HCT116 (cell line): ENCODE measurements at regions not wholly inside any gene's neighbourhood (a gene's known extent, or its start where the extent isn't known, plus 50 kb on each side); places are given as distances from the start of the nearest gene placed in this dataset.

ENCODE experiments used
- ATAC-seq: fragments of 200-7000 bp; cut with Tn5 transposase; 2 replicates; pipeline ENCODE4 v1.9.1; 2020; ENCODE audit warnings: mild to moderate bottlenecking, moderate library complexity
- BruUV-seq: library from RNA; stranded (reverse); fragments of 400-500 nt; replicated peaks from 2 replicates; lab custom pipeline; 2021; lab: Mats Ljungman, UMichigan
- CTCF ChIA-PET: fragments of 300-600 bp; sonication (Branson Sonifier 250); formaldehyde crosslinking; loops from one replicate; lab custom pipeline; 2021; ENCODE audit warnings: antibody characterized with exemption; lab: Charles Lee
- POLR2A ChIA-PET: fragments of 300-600, 350-600 bp; sonication (Branson Sonifier 250); formaldehyde crosslinking; loops from one replicate; lab custom pipeline; 2021; ENCODE audit warnings: antibody characterized with exemption; lab: Charles Lee
- RAD21 ChIA-PET, 2 experiments: fragments of 300-600 bp; sonication (Branson Sonifier 250); formaldehyde crosslinking; loops; one replicate each; lab custom pipeline; 2023; ENCODE audit warnings: low total read pairs in 2 of 2; ENCODE audit not compliant: uncharacterized antibody in 2 of 2, unreplicated experiment in 2 of 2, low non-redundant PET in 1 of 2; lab: Charles Lee
- DNase-seq: peaks from one replicate; pipeline ENCODE4 v3.0.0-alpha.2; 2010; ENCODE audit warnings: low read depth, low spot score
- H2AFZ ChIP-seq: fragments of 200-600 bp; shearing (Covaris generic), sonication (generic); 2 replicates; pipeline ENCODE4 v1.6.1; 2017; ENCODE audit warnings: low read depth, mixed run types, mixed read lengths, antibody characterized with exemption, low read length; ENCODE audit not compliant: poor library complexity, severe bottlenecking
- H3K27ac ChIP-seq: 2 replicates; pipeline ENCODE4 v1.5.1; 2012; ENCODE audit warnings: low read depth, low read length
- H3K27me3 ChIP-seq: fragments of 200-600 bp; sonication (generic); 2 replicates; pipeline ENCODE4 v1.6.1; 2016; ENCODE audit warnings: mixed run types, low read length, mixed read lengths; ENCODE audit not compliant: insufficient read depth
- H3K36me3 ChIP-seq, 2 experiments: fragments of 200-500 bp in 1 of 2; fragments of 200-600 bp in 1 of 2; sonication (Bioruptor generic) in 1 of 2; sonication (generic) in 1 of 2; 2 replicates each; pipeline versions ENCODE4 v1.5.1 to v1.6.1; 2014 to 2016; ENCODE audit warnings: low read length in 2 of 2, inconsistent platforms in 1 of 2, mixed read lengths in 1 of 2, mixed run types in 1 of 2; ENCODE audit not compliant: insufficient read depth in 2 of 2, control insufficient read depth in 1 of 2
- H3K4me1 ChIP-seq, 2 experiments: fragments of 200-600 bp in 1 of 2; sonication (generic) in 1 of 2; 2 replicates each; pipeline versions ENCODE4 v1.5.1 to v1.6.1; 2012 to 2017; ENCODE audit warnings: low read length in 2 of 2, inconsistent platforms in 1 of 2, mild to moderate bottlenecking in 1 of 2, mixed read lengths in 1 of 2, mixed run types in 1 of 2, moderate library complexity in 1 of 2; ENCODE audit not compliant: insufficient read depth in 2 of 2, control insufficient read depth in 1 of 2
- H3K4me2 ChIP-seq: fragments of 200-600 bp; sonication (generic); 2 replicates; pipeline ENCODE4 v1.6.1; 2017; ENCODE audit warnings: mixed run types, low read length, mixed read lengths
- H3K4me3 ChIP-seq, 2 experiments: fragments of 200-600 bp in 1 of 2; sonication (generic) in 1 of 2; replicated peaks in 1 of 2; 2 replicates each; pipeline ENCODE4 v1.5.1; 2011 to 2016; ENCODE audit warnings: low read length in 2 of 2, control low read depth in 1 of 2, low read depth in 1 of 2, mild to moderate bottlenecking in 1 of 2, mixed read lengths in 1 of 2, mixed run types in 1 of 2
- H3K79me2 ChIP-seq: fragments of 200-600 bp; sonication (generic); 2 replicates; pipeline ENCODE4 v1.6.1; 2017; ENCODE audit warnings: mild to moderate bottlenecking, mixed run types, low read length, moderate library complexity, mixed read lengths; ENCODE audit not compliant: insufficient read depth
- H3K9ac ChIP-seq: fragments of 200-600 bp; sonication (generic); 2 replicates; pipeline ENCODE4 v1.6.1; 2016; ENCODE audit warnings: low read length, mixed read lengths
- H3K9me2 ChIP-seq: fragments of 200-600 bp; sonication (generic), shearing (Covaris generic); 2 replicates; pipeline ENCODE4 v1.6.1; 2017; ENCODE audit warnings: mixed run types, mild to moderate bottlenecking, moderate library complexity; ENCODE audit not compliant: insufficient read depth
- H3K9me3 ChIP-seq, 2 experiments: fragments of 200-500 bp in 1 of 2; fragments of 200-600 bp in 1 of 2; sonication (Bioruptor generic) in 1 of 2; sonication (generic) in 1 of 2; 2 replicates each; pipeline ENCODE4 v1.6.1; 2014 to 2017; ENCODE audit warnings: low read length in 2 of 2, mixed read lengths in 2 of 2, inconsistent platforms in 1 of 2, low read depth in 1 of 2, mild to moderate bottlenecking in 1 of 2, mixed run types in 1 of 2, moderate library complexity in 1 of 2; ENCODE audit not compliant: control insufficient read depth in 1 of 2, insufficient read depth in 1 of 2
- H4K20me1 ChIP-seq: fragments of 200-600 bp; sonication (generic), shearing (Covaris generic); 2 replicates; pipeline ENCODE4 v1.6.1; 2017; ENCODE audit warnings: mixed run types, mild to moderate bottlenecking, moderate library complexity; ENCODE audit not compliant: insufficient read depth
- ATF3 ChIP-seq: IDR thresholded peaks from 2 replicates; pipeline ENCODE4 v1.6.1; 2012
- FOSL1 ChIP-seq: IDR thresholded peaks from 2 replicates; pipeline ENCODE4 v1.6.1; 2012; ENCODE audit warnings: low read depth
- TCF7L2 ChIP-seq: IDR thresholded peaks from 2 replicates; pipeline ENCODE4 v1.7.0; 2011; ENCODE audit warnings: borderline replicate concordance, inconsistent platforms; ENCODE audit not compliant: insufficient read depth, insufficient read length; ENCODE audit errors: extremely low read depth
- YY1 ChIP-seq: IDR thresholded peaks from 2 replicates; pipeline ENCODE4 v1.6.1; 2011; ENCODE audit warnings: low read length, low read depth, moderate library complexity, mild to moderate bottlenecking; ENCODE audit not compliant: insufficient replicate concordance; ENCODE audit errors: extremely low read depth
- ZNF274 ChIP-seq: fragments of 200-500 bp; sonication (Bioruptor generic); IDR thresholded peaks from 2 replicates; pipeline ENCODE4 v1.6.1; 2014; ENCODE audit warnings: mild to moderate bottlenecking, low read depth, low read length, inconsistent platforms
- intact Hi-C: fragments of 100-400 bp; cut with micrococcal nuclease; formaldehyde crosslinking; loops from 2 replicates; pipeline ENCODE4 v1.10.0; 2022

- POLR2A ChIA-PET = no interaction called here
- H3K79me2 ChIP-seq = no peaks in the 10 kb centered on the region
Observed at GRCh38 chr1:238296371-238296770, 405.6 kb upstream of the ZP4 start.

GRCh38 chr1:238293075-238293474, 402.4 kb upstream of the ZP4 start:
- Histone ChIP-seq H2AFZ (no peak overlapping the region), H4K20me1 (no peaks in the 10 kb centered on the region; the same call in 1 of the 2 replicates), H3K9me3 (peaks cover 7 to 8% of the 10 kb centered on the region in 2 experiments; a peak in 2 of 4 replicates), H3K4me2 (no peak overlapping the region), H3K4me3 (no peak overlapping the region), H3K9ac (no peak overlapping the region), H3K36me3 (no peaks in the 10 kb centered on the region), H3K4me1 (no peaks in the 10 kb centered on the region), H3K9me2 (no peaks in the 10 kb centered on the region), H3K27ac (no peak overlapping the region), H3K79me2 (no peaks in the 10 kb centered on the region), H3K27me3 (no peaks in the 10 kb centered on the region)
- CTCF ChIA-PET = no interaction called here
- RAD21 ChIA-PET = no interaction called here
- intact Hi-C loops = no loop called here
- POLR2A ChIA-PET = no interaction called here
- TF ChIP-seq ATF3 = no peak
- TF ChIP-seq FOSL1 = no peak
- no peak for TF ChIP-seq ZNF274
- ATAC-seq (no peak), DNase-seq (no peak)
- no TSS peak for BruUV-seq

More at GRCh38 chr1:238296371-238296770, 405.6 kb upstream of the ZP4 start:
- no peaks in the 10 kb centered on the region for H3K27me3 ChIP-seq
- ChIA-PET RAD21 (no interaction called here), CTCF (no interaction called here)
- BruUV-seq = no TSS peak
- no peak for DNase-seq
- intact Hi-C loops = no loop called here
- H3K4me1 ChIP-seq = no peaks in the 10 kb centered on the region
- H3K9me2 ChIP-seq = no peaks in the 10 kb centered on the region
- H3K4me2 ChIP-seq = no peak overlapping the region
- no peaks in the 10 kb centered on the region for H3K36me3 ChIP-seq
- TF ChIP-seq ATF3 (no peak), YY1 (no peak), TCF7L2 (no peak)
- TF ChIP-seq, all 23 proteins: peak for 0
- no peak overlapping the region for H2AFZ ChIP-seq
- H3K4me3 ChIP-seq = no peak overlapping the region
- peaks cover 3 to 18% of the 10 kb centered on the region in 2 experiments; a peak in 2 of 4 replicates for H3K9me3 ChIP-seq
- ATAC-seq = no peak
- no peak overlapping the region for H3K9ac ChIP-seq
- H3K27ac ChIP-seq = no peak overlapping the region
- H4K20me1 ChIP-seq = no peaks in the 10 kb centered on the region
